ENCODE measurements at regions not wholly inside any gene's neighbourhood (a gene's known extent, or its start where the extent isn't known, plus 50 kb on each side); places are given as distances from the start of the nearest gene placed in this dataset.
"Not testable (repeated sequence)": the region's sequence is repeated elsewhere in the genome, so short reads cannot be mapped to it uniquely, and the experiment has no call there.

GRCh38 chr15:66864086-66864830 is 162.2 kb downstream of the SMAD6 start:
- intact Hi-C loops (cut with micrococcal nuclease), result no loop called here

- intact Hi-C loops (cut with micrococcal nuclease), result no loop called here
Measured at GRCh38 chr15:66864871-66865281, 162.8 kb downstream of the SMAD6 start.

- intact Hi-C loops (cut with micrococcal nuclease), result no loop called here
Measured at GRCh38 chr15:66865622-66866611, 163.9 kb downstream of the SMAD6 start.

- intact Hi-C loops (cut with micrococcal nuclease), result no loop called here
Measured at GRCh38 chr15:66866656-66867055, 164.6 kb downstream of the SMAD6 start.

- intact Hi-C loops (cut with micrococcal nuclease), result no loop called here
Measured at GRCh38 chr15:66868918-66869317, 166.9 kb downstream of the SMAD6 start.

- intact Hi-C loops (cut with micrococcal nuclease), result no loop called here
Measured at GRCh38 chr15:66870880-66871388, 168.9 kb downstream of the SMAD6 start.

- intact Hi-C loops (cut with micrococcal nuclease), result no loop called here
Measured at GRCh38 chr15:66872405-66872804, 170.4 kb downstream of the SMAD6 start.

GRCh38 chr15:66873331-66873730 is 171.3 kb downstream of the SMAD6 start:
- intact Hi-C loops (cut with micrococcal nuclease), result not testable (repeated sequence)

- intact Hi-C loops (cut with micrococcal nuclease), result no loop called here
Measured at GRCh38 chr15:66873856-66874255, 171.8 kb downstream of the SMAD6 start.

GRCh38 chr15:66875588-66876420 is 173.8 kb downstream of the SMAD6 start:
- intact Hi-C loops (cut with micrococcal nuclease), result no loop called here

- intact Hi-C loops (cut with micrococcal nuclease), result no loop called here
Measured at GRCh38 chr15:66876421-66876730, 174.3 kb downstream of the SMAD6 start.

- intact Hi-C loops (cut with micrococcal nuclease), result no loop called here
Measured at GRCh38 chr15:66876731-66877476, 174.9 kb downstream of the SMAD6 start.

GRCh38 chr15:66877477-66878271 is 175.6 kb downstream of the SMAD6 start:
- intact Hi-C loops (cut with micrococcal nuclease), result no loop called here

- intact Hi-C loops (cut with micrococcal nuclease), result no loop called here
Measured at GRCh38 chr15:66878761-66879160, 176.7 kb downstream of the SMAD6 start.

GRCh38 chr15:66879531-66880368 is 177.7 kb downstream of the SMAD6 start:
- intact Hi-C loops (cut with micrococcal nuclease), result no loop called here

- intact Hi-C loops (cut with micrococcal nuclease), result no loop called here
Measured at GRCh38 chr15:66880380-66881155, 178.5 kb downstream of the SMAD6 start.

GRCh38 chr15:66881173-66881905 is 179.3 kb downstream of the SMAD6 start:
- intact Hi-C loops (cut with micrococcal nuclease), result no loop called here

Measured in T-helper 1 cell treated with Interleukin-12 subunit alpha and Interleukin-12 subunit beta and Interleukin-4 antibody, amounts not matched to agents 30 ng/mL and 1 ng/mL, for 36 hours (primary cell).